Middle frontal gyrus (tissue), 1 donor: ENCODE measurements at regions not wholly inside any gene's neighbourhood (a gene's known extent, or its start where the extent isn't known, plus 50 kb on each side); places are given as distances from the start of the nearest gene placed in this dataset.

Source experiments
- DNase-seq: peaks from one replicate; pipeline ENCODE4 v3.0.0-alpha.2; 2015; ENCODE audit warnings: low spot score; ENCODE audit errors: extremely low spot score

DNA sequence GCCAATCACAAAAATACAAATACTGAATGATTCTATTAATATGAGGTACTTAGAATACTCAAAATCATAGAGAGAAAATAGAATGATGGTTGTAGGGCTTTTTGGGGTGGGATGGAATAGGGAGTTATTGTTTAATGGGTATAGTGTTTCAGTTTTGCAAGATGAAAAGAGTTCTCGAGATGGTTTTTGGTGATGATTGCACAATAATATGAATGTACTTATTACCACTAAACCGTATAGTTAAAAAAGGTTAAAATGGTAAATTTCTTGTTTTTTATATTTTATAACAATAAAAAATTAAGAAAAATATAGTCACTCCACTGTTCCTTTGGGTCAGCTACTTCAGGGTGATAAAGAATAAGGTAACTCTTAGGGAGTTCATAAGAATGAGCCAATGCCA lies 560.1 kb downstream of the TDRD15 start:
- DNase-seq, result no peak

DNA sequence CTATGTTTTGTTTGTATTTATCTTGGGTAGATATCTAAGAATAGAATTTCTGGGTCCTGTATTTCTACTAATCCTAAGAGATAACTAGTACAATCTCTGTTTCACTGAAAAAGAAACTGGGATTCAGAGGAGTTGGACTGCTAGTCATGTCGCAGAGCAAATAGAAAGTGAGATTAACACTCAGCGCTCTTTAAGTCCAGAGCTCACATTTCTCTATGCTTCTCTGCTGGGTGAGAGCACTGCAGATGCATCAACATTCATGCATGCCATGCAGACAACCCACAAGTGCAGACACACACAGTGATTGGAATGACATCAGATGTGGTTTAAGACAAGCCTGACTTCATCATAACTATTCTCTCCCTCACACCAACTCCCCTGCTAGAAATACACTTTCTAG lies 563.8 kb downstream of the TDRD15 start:
- no peak for DNase-seq

GRCh38 chr2:21690005-21690404 lies 566.2 kb downstream of the TDRD15 start:
- DNase-seq, result no peak

GRCh38 chr2:21693081-21693480 lies 569.3 kb downstream of the TDRD15 start:
- no peak for DNase-seq

DNA sequence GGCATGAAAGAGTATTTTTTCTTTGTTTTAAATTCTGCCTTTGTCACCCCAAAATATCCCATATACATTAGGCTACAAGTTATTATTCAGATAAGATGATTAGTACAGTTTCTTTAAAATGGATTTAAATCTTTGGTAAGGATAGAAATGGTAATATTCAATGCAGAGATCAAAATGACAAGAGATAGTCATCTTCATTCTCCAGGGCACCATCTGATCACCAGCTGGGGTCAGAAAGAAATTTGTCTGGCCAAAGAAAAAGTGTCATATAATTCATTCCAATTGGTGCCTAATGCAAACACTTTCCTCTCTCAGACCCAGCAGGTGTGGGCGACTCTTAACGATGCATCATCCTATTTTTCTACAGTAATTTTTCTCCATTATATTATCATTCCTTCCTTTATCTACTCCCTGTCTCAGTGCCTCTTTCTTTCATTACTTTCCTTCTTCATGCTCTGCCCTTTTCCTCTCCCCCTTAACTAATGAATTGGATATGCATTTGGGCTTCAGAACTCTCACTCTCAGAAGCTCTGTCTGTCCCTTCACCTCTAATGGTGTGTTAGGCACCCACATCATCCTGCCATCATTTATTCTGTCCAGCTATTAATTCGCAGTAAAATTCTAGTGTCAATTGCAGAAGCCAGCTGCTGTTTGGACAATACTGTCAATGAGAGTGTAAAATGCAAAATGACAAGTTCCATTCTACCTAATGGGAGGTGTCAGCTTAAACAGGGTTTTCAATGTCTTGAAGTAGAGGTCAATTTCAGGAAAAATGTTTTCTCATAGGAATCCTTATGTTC lies 570.5 kb downstream of the TDRD15 start:
- no peak for DNase-seq

DNA sequence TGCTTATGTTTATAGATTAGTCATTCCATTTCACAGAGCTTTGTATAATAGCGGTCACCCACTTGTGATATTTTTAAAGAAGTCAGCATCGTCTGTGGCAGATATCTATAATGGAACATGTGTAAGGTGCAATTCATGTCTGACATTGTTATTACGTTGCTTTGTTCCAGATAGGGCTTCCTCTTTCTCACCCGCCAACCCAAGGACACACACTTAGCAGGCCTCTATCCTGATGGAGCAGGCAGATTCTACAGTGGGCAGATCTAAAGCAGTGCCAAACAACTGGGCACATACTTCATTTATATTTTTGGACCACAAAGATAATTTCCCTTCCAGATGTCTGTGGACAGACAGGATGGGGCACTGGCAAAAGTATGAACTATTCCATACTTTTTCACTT lies 573.1 kb downstream of the TDRD15 start:
- no peak for DNase-seq

DNA sequence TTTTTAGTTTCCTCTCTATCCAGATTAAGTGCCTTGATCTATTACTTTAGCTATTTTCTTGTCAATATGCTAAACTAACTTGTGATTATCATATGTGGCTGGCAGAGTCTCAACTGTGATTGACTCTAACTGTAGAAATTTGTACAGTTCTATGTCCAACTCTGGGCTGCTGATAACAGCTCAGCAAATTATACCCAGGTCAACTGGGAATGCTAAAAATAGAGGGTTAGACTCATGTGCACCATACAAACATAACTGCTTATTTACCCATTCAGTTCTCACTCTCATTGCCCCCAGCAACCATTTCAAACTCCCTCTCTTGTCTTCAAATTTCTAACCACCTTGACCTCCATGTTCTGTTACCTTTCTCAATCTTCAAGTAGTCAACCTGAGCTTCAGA lies 576.9 kb downstream of the TDRD15 start:
- no peak for DNase-seq

DNA sequence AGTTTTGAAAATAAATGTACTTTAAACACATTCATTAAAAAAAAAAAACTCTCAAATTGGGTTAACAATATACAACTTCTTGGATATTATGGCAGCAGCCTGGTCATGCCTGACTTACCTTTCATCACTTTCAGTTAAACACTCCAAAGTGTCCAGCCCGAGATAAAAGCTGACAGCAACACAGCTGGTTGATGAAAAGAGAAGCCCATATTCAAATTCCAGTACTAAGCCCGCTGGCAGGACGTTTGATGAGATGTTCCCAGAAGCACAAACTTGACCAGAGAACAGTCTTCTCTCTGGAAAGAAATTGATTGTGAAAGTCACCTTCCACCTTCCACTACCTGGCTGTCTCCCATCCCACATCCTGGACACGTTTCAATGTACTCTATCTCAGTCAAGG lies 586.3 kb downstream of the TDRD15 start:
- DNase-seq, result no peak

GRCh38 chr2:21710496-21710895 lies 586.7 kb downstream of the TDRD15 start:
- no peak for DNase-seq

GRCh38 chr2:21715887-21716286 lies 592.1 kb downstream of the TDRD15 start:
- DNase-seq, result no peak

DNA sequence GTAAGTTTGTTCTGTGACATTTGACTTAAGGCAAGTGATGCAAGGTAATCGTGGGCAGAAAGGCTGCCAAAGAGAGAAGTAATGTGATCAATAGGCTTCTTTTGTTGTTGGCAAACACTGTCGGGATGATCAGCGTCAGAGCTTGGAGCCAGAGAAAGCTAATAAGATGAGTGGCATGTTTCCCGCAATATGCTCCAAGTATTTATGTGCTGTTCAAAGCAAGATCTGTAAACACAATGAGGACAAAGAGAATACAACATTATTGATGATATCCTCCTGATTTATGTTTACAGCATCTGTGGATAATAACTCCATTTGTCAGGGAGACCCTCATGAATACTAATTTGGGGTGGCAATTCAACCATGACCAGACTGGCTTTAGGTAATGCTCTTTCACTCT lies 603.3 kb downstream of the TDRD15 start:
- no peak for DNase-seq

GRCh38 chr2:21728133-21728532 lies 604.4 kb downstream of the TDRD15 start:
- no peak for DNase-seq

DNA sequence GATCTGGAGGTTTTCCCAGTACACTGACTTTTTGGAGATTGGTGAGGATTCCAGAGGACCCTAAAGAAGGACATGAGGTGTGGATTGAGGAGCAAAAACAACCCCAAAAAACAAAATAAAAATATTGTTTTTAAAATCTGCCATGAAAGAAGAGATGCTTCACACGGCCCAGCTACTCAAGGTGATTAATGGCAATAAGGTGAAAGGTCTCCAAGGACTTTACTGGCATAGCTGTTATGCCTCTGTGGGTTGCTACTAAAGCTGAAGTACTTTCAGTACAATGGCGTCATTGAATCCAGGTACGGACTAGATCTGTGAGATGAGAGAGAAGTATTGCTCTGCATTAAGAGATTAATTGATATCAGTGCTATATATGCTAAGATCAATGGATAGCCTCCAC lies 606.4 kb downstream of the TDRD15 start:
- DNase-seq, result no peak

DNA sequence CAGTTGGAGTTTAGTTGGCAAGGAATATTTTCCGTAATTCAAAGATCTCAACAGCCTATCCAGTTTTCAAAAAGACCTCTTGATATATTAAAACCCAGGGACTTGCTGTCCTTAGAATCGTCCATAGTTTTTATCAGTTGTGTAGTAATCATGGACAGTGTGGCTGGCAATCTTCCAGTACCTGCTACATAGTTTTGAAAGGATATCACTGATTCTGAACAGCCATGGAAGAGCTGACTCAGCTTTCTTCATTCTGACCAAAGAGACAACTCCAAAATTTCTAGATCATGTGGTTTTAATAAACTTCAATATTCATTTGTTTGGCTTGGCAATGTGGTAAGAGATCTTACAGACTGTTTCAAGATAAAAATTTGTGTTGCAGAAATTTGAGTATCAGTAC lies 616.7 kb downstream of the TDRD15 start:
- no peak for DNase-seq

- no peak for DNase-seq
Observed at GRCh38 chr2:21746499-21746898, 622.7 kb downstream of the TDRD15 start.

DNA sequence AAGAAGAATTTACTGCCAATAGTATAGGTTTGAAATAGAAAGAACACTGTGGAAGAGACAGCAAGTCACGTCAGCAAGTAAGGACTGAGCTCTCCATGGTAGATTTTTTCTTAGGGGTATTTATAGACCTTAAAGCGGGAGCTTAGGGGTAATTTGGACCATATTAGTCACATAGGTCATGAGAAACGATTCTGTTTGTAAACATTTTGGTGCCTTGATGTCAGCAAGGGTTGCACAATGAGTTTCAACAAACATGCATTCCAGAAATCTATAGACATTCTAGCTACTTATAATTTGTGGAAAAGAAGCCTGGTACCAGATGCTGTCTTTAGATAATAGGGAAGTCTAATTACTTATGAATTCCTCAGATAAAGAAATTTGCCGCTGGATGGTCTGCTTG lies 624.7 kb downstream of the TDRD15 start:
- DNase-seq, result no peak

DNA sequence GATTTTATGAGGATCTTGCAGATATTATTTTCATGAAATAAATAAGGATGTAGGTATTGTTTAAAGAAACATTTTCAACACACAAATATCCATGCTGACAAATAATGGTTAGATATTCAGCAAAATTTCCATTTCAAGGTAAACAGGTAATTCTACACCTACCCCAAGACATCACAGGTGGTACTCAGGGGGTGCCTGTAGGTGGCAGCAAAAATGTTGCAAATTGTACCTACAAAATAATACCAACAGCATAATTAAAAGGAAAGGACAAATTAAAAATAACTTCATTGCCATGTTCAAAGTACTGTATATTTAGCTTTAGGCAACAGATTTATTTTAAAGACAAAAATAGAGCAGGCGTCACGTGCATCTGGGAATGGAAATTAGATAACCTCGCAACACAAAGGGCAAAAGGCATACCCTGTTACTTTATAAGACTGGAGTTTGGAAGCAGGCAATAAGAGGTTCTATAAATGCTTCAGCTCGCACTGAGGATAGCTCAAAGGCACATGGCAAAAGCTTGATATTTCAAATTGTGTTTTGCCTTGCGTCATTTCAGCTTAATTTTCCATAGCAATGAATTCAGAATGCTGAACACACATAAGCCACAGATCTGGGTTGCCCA lies 630.5 kb downstream of the TDRD15 start:
- DNase-seq, result no peak

GRCh38 chr2:21757805-21758430 lies 634.1 kb downstream of the TDRD15 start:
- no peak for DNase-seq

DNA sequence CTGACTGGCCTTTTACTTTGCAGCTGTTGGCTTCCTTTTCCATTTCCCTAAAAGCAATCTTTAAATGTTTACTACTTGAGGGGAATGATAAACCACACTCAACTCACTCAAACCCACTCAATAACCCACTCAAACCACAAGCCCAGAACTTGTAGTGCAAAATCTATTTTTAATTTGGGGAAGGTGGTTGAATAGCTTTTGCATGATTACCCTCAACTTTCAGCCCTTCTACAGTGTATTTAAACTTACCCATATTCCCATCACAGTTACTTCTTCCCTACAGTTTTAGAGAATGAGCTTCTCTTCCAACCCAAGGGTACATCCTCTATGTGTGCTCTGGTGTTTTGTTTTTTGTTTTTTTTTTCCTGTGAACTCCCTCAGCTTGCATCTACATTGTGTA lies 636.1 kb downstream of the TDRD15 start:
- no peak for DNase-seq

- DNase-seq, result no peak
Observed at GRCh38 chr2:21761361-21761760, 637.6 kb downstream of the TDRD15 start.

DNA sequence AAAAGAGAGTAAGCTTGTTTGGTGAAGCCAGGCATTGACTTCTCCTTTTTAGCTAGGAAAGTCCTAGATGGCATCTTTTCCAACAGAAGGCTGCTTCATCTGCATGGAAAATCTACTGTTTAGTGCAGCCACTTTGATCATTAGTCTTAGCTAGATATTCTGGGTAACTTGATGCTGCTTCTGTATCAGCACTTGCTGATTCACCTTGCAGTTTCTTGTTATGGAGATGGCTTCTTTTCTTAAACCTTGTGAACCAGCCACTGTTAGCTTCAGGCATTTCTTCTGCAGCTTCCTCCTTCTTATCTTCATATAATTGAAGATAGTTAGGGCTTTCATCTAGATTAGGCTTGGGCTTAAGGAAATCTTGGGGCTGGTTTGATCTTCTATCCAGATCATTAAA lies 639.7 kb downstream of the TDRD15 start:
- no peak for DNase-seq

DNA sequence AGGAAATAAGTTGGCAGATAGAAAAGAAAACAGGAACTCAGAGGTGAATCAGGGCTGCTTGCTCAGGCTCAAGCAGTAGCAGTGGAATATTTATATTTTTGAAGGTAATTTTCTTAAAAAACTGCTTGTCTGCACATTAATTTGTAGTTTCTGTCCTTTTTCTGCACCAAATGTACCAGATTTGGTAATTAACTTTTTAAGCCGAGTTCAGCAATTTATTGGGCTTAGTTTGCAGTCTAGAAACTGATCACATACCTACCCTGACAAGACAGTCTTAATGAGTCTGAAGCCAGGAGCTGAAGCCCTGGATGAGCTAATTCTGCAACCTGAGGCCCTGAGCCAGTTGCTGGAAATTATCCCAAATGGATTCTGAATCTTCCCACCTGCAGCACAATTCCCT lies 647.0 kb downstream of the TDRD15 start:
- no peak for DNase-seq

DNA sequence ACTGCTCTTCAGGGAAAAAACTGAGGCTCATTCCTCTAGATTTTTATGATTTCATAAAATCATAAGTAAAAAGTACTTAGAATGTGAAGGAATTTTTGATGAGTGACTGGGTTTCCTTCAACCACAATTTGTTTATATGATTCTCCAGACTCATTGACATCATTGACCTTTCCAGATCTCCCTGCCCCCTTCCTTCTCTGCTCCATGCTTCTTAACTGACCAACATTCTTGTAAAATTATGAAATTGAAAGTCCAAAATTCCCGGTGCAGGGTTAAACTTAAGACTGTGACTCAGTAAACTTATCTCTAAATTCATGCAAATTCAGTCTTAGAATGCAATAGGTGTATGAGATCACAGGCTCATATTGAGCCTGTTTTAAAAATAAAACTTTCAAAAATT lies 648.9 kb downstream of the TDRD15 start:
- no peak for DNase-seq
